A172 (cell line): ENCODE measurements at regions not wholly inside any gene's neighbourhood (a gene's known extent, or its start where the extent isn't known, plus 50 kb on each side); places are given as distances from the start of the nearest gene placed in this dataset.
"Not testable (repeated sequence)": the region's sequence is repeated elsewhere in the genome, so short reads cannot be mapped to it uniquely, and the experiment has no call there.

Experiments used
- DNase-seq: peaks from one replicate; pipeline ENCODE4 v3.0.0-alpha.2; 2015; ENCODE audit warnings: low spot score

- no peak for DNase-seq
Measured at GRCh38 chr7:93830141-93830925, 60.2 kb downstream of the TFPI2 start.

- DNase-seq: no peak
Measured at GRCh38 chr7:93828260-93828659, 62.3 kb downstream of the TFPI2 start.

GRCh38 chr7:93823621-93824020 is 66.9 kb downstream of the TFPI2 start:
- DNase-seq: no peak

- no peak for DNase-seq
Measured at GRCh38 chr7:93821463-93821862, 69.1 kb downstream of the TFPI2 start.

GRCh38 chr7:93819699-93820098 is 70.9 kb downstream of the TFPI2 start:
- no peak for DNase-seq

GRCh38 chr7:93817526-93817925 is 73.0 kb downstream of the TFPI2 start:
- DNase-seq: peak; percentile 19

- DNase-seq: no peak
Measured at GRCh38 chr7:93817004-93817403, 73.5 kb downstream of the TFPI2 start.

GRCh38 chr7:93813514-93813913 is 77.0 kb downstream of the TFPI2 start:
- DNase-seq: no peak

GRCh38 chr7:93812061-93812460 is 78.5 kb downstream of the TFPI2 start:
- DNase-seq: no peak

- DNase-seq: no peak
Measured at GRCh38 chr7:93811198-93811597, 79.4 kb downstream of the TFPI2 start.

- DNase-seq: no peak
Measured at GRCh38 chr7:93810561-93810960, 80.0 kb downstream of the TFPI2 start.

- no peak for DNase-seq
Measured at GRCh38 chr7:93804726-93805125, 85.8 kb downstream of the TFPI2 start.

GRCh38 chr7:93799750-93800357 is 90.7 kb downstream of the TFPI2 start:
- DNase-seq: peak; percentile 4

GRCh38 chr7:93793084-93793697 is 97.4 kb downstream of the TFPI2 start:
- DNase-seq: not testable (repeated sequence)

- DNase-seq: no peak
Measured at GRCh38 chr7:93779115-93779514, 111.4 kb downstream of the TFPI2 start.

- DNase-seq: no peak
Measured at GRCh38 chr7:93778384-93778783, 112.2 kb downstream of the TFPI2 start.

- DNase-seq: no peak
Measured at GRCh38 chr7:93773446-93773845, 117.1 kb downstream of the TFPI2 start.

- no peak for DNase-seq
Measured at GRCh38 chr7:93765475-93765874, 125.1 kb downstream of the TFPI2 start.

GRCh38 chr7:93758631-93759030 is 131.9 kb downstream of the TFPI2 start:
- DNase-seq: no peak

GRCh38 chr7:93757426-93757825 is 133.1 kb downstream of the TFPI2 start:
- DNase-seq: no peak

GRCh38 chr7:93756890-93757289 is 133.7 kb downstream of the TFPI2 start:
- no peak for DNase-seq

- no peak for DNase-seq
Measured at GRCh38 chr7:93751421-93751820, 139.1 kb downstream of the TFPI2 start.

- no peak for DNase-seq
Measured at GRCh38 chr7:93750986-93751385, 139.6 kb downstream of the TFPI2 start.
